CD4-positive, alpha-beta T cell (primary cell): ENCODE measurements at regions not wholly inside any gene's neighbourhood (a gene's known extent, or its start where the extent isn't known, plus 50 kb on each side); places are given as distances from the start of the nearest gene placed in this dataset.

Experiments
- ATAC-seq: fragments of 200-7000 bp; cut with Tn5 transposase; one replicate; pipeline ENCODE4 v1.10.0; 2022; ENCODE audit warnings: mild to moderate bottlenecking; ENCODE audit not compliant: poor library complexity
- CTCF ChIA-PET: fragments of 350-600 bp; sonication (Branson Sonifier 250); formaldehyde crosslinking; loops from one replicate; lab custom pipeline; 2021; ENCODE audit warnings: antibody characterized with exemption, inconsistent platforms; lab: Charles Lee
- POLR2A ChIA-PET: fragments of 350-600 bp; sonication (Branson Sonifier 250); formaldehyde crosslinking; loops from one replicate; lab custom pipeline; 2021; ENCODE audit warnings: antibody characterized with exemption, inconsistent platforms; lab: Charles Lee
- DNase-seq, 14 experiments: peaks; one replicate each; pipeline ENCODE4 v3.0.0-alpha.2; 2013 to 2020; ENCODE audit warnings: mixed read lengths in 2 of 14
- H3K27ac ChIP-seq, 2 donors: one replicate each; pipeline versions ENCODE4 v1.5.1 to v1.7.0; 2013; ENCODE audit warnings: low read length in 2 of 2, low read depth in 1 of 2, mild to moderate bottlenecking in 1 of 2
- H3K27me3 ChIP-seq, 2 experiments: 1 replicate in 1 of 2; 2 replicates in 1 of 2; pipeline versions ENCODE4 v1.6.1 to v1.7.0; 2013; ENCODE audit warnings: low read length in 2 of 2, control low read depth in 1 of 2, mild to moderate bottlenecking in 1 of 2, moderate library complexity in 1 of 2; ENCODE audit not compliant: insufficient read depth in 2 of 2, control insufficient read depth in 1 of 2
- H3K36me3 ChIP-seq: one replicate; pipeline ENCODE4 v1.6.1; 2013; ENCODE audit warnings: low read length, control low read depth; ENCODE audit not compliant: insufficient read depth
- H3K4me1 ChIP-seq: one replicate; pipeline ENCODE4 v1.6.1; 2013; ENCODE audit warnings: low read length, control low read depth; ENCODE audit not compliant: insufficient read depth
- H3K4me3 ChIP-seq: one replicate; pipeline ENCODE4 v1.5.1; 2013; ENCODE audit warnings: mild to moderate bottlenecking, low read length, moderate library complexity
- H3K9me3 ChIP-seq, 2 experiments: 1 replicate in 1 of 2; 2 replicates in 1 of 2; pipeline versions ENCODE4 v1.6.1 to v1.7.0; 2013; ENCODE audit warnings: low read length in 2 of 2, mild to moderate bottlenecking in 2 of 2, control low read depth in 1 of 2, moderate library complexity in 1 of 2; ENCODE audit not compliant: control insufficient read depth in 1 of 2, insufficient read depth in 1 of 2
- H3K27ac Mint-ChIP-seq: one replicate; pipeline ENCODE4 v1.8.0; 2020; ENCODE audit warnings: mixed read lengths
- H3K27me3 Mint-ChIP-seq: one replicate; pipeline ENCODE4 v1.8.0; 2021; ENCODE audit warnings: mixed read lengths
- H3K36me3 Mint-ChIP-seq: one replicate; pipeline ENCODE4 v1.8.0; 2021; ENCODE audit warnings: low read depth, mixed read lengths
- H3K4me1 Mint-ChIP-seq: one replicate; pipeline ENCODE4 v1.8.0; 2021; ENCODE audit warnings: low read depth, mixed read lengths
- H3K4me3 Mint-ChIP-seq: one replicate; pipeline ENCODE4 v1.8.0; 2020; ENCODE audit warnings: mild to moderate bottlenecking, mixed read lengths
- H3K9me3 Mint-ChIP-seq: one replicate; pipeline ENCODE4 v1.8.0; 2020; ENCODE audit warnings: mixed read lengths
- intact Hi-C, 2 experiments: fragments of 100-400 bp; cut with DNase I in 1 of 2; cut with micrococcal nuclease in 1 of 2; formaldehyde crosslinking; loops; one replicate each; pipeline versions ENCODE4 v1.15.1 to v1.9.0; 2023 to 2025; cut with DNase I, micrococcal nuclease
- TF ChIP-seq, protein P1 (sequence below): fragments of 200-600 bp; IDR thresholded peaks from one replicate; pipeline ENCODE4 v1.8.0; 2022; ENCODE audit warnings: antibody characterized with exemption, mild to moderate bottlenecking

DNA sequence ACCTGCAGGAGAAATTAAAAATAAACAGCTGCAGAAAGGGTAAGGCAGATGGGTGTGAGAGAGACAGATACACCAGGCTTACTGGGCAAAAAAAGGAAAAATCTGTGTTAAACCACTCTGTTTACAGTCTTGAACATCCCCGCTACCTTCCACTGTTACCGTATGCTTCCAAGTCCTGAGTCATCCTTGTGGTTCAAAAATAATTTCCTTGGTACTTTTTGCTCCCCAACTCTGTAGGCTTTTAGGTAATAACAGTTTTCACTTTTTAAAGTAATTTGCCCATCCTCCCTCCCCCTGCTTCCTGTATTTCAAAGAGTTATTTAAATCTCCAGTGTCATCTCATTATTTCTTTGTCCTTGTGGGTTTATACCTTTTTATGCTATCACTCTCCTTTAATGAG is 210.1 kb upstream of the FAT4 start:
- H3K4me1 Mint-ChIP-seq, result no peaks in the 10 kb centered on the region
- POLR2A ChIA-PET, result no interaction called here
- Histone ChIP-seq H3K4me1 (no peaks in the 10 kb centered on the region), H3K36me3 (no peaks in the 10 kb centered on the region), H3K27me3 (no peaks in the 10 kb centered on the region), H3K4me3 (no peak overlapping the region), H3K9me3 (no peaks in the 10 kb centered on the region), H3K27ac (no peak overlapping the region)
- H3K4me3 Mint-ChIP-seq, result no peak overlapping the region
- peaks cover 2% of the 10 kb centered on the region for H3K9me3 Mint-ChIP-seq
- no peaks in the 10 kb centered on the region for H3K27me3 Mint-ChIP-seq
- H3K27ac Mint-ChIP-seq, result no peak overlapping the region
- ATAC-seq, result no peak
- CTCF ChIA-PET, result no interaction called here
- intact Hi-C loops, result no loop called here
- DNase-seq, result no peak
- H3K36me3 Mint-ChIP-seq, result no peaks in the 10 kb centered on the region
- TF ChIP-seq, protein P1, sequence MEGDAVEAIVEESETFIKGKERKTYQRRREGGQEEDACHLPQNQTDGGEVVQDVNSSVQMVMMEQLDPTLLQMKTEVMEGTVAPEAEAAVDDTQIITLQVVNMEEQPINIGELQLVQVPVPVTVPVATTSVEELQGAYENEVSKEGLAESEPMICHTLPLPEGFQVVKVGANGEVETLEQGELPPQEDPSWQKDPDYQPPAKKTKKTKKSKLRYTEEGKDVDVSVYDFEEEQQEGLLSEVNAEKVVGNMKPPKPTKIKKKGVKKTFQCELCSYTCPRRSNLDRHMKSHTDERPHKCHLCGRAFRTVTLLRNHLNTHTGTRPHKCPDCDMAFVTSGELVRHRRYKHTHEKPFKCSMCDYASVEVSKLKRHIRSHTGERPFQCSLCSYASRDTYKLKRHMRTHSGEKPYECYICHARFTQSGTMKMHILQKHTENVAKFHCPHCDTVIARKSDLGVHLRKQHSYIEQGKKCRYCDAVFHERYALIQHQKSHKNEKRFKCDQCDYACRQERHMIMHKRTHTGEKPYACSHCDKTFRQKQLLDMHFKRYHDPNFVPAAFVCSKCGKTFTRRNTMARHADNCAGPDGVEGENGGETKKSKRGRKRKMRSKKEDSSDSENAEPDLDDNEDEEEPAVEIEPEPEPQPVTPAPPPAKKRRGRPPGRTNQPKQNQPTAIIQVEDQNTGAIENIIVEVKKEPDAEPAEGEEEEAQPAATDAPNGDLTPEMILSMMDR, result no peak

DNA sequence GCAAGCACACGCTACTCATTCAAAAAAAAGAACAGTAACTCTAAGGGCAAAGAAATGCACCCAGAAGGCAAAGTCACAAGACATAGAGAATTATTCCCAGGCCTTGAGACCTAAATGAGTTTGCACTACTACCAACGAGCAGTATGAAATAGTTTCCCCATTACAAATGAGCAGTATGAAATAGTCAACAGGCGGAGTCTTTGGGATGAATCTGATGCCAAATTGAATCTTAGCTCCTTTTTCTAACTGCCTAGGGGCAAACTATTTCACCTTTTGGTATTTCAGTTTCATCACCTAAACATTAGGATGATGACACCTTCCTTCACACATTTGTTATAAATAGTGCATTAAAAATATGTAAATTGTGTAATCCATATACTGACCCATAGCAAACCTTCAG is 213.0 kb upstream of the FAT4 start:
- Histone ChIP-seq H3K4me1 (no peaks in the 10 kb centered on the region), H3K36me3 (no peaks in the 10 kb centered on the region), H3K4me3 (no peak overlapping the region), H3K27ac (no peak overlapping the region), H3K27me3 (no peaks in the 10 kb centered on the region), H3K9me3 (no peaks in the 10 kb centered on the region)
- TF ChIP-seq, protein P1, result no peak
- intact Hi-C loops, result no loop called here
- no peaks in the 10 kb centered on the region for H3K36me3 Mint-ChIP-seq
- no peaks in the 10 kb centered on the region for H3K27me3 Mint-ChIP-seq
- ATAC-seq (no peak), DNase-seq (no peak)
- no peaks in the 10 kb centered on the region for H3K4me1 Mint-ChIP-seq
- POLR2A ChIA-PET, result no interaction called here
- H3K9me3 Mint-ChIP-seq, result peaks cover 3% of the 10 kb centered on the region
- CTCF ChIA-PET, result no interaction called here
- H3K27ac Mint-ChIP-seq, result no peak overlapping the region
- no peak overlapping the region for H3K4me3 Mint-ChIP-seq

- DNase-seq (no peak), ATAC-seq (no peak)
- no peaks in the 10 kb centered on the region for H3K27me3 ChIP-seq
- H3K27ac Mint-ChIP-seq, result no peak overlapping the region
- H3K9me3 Mint-ChIP-seq, result peaks cover 3% of the 10 kb centered on the region
- no peaks in the 10 kb centered on the region for H3K27me3 Mint-ChIP-seq
- TF ChIP-seq, protein P1, result no peak
- H3K27ac ChIP-seq, result no peak overlapping the region
- H3K4me3 Mint-ChIP-seq, result no peak overlapping the region
- ChIA-PET POLR2A (no interaction called here), CTCF (no interaction called here)
- H3K4me1 ChIP-seq, result no peaks in the 10 kb centered on the region
- no peak overlapping the region for H3K4me3 ChIP-seq
- no peaks in the 10 kb centered on the region for H3K36me3 ChIP-seq
- no peaks in the 10 kb centered on the region for H3K4me1 Mint-ChIP-seq
- intact Hi-C loops, result no loop called here
- no peaks in the 10 kb centered on the region for H3K9me3 ChIP-seq
- H3K36me3 Mint-ChIP-seq, result no peaks in the 10 kb centered on the region
These were observed 217.0 kb upstream of the FAT4 start for GRCh38 chr4:125097729-125098128.
